Tibial artery (tissue), 4 donors: ENCODE measurements at regions not wholly inside any gene's neighbourhood (a gene's known extent, or its start where the extent isn't known, plus 50 kb on each side); places are given as distances from the start of the nearest gene placed in this dataset.

Experiments used
- DNase-seq, 2 donors: peaks; one replicate each; pipeline ENCODE4 v3.0.0-alpha.2; 2019
- H3K27ac ChIP-seq, 2 donors: fragments of 200-600 bp; sonication (generic) in 1 of 2; 1 replicate in 1 of 2; 2 replicates in 1 of 2; pipeline ENCODE4 v1.5.1; 2018 to 2019; ENCODE audit warnings: mild to moderate bottlenecking in 1 of 2
- H3K27me3 ChIP-seq, 2 donors: fragments of 200-600 bp; sonication (generic) in 1 of 2; one replicate each; pipeline versions ENCODE4 v1.5.1 to v1.6.0; 2016 to 2019
- H3K36me3 ChIP-seq, 3 donors: fragments of 200-600 bp; sonication (generic) in 2 of 3; one replicate each; pipeline ENCODE4 v1.5.1; 2016 to 2019; ENCODE audit warnings: mild to moderate bottlenecking in 2 of 3
- H3K4me1 ChIP-seq, 4 donors: fragments of 200-600 bp; sonication (generic) in 2 of 4; 1 replicate in 3 of 4; 2 replicates in 1 of 4; pipeline ENCODE4 v1.5.1; 2016 to 2019
- H3K4me3 ChIP-seq, 2 donors: fragments of 200-600 bp; sonication (generic) in 1 of 2; 1 replicate in 1 of 2; 2 replicates in 1 of 2; pipeline ENCODE4 v1.5.1; 2018 to 2019; ENCODE audit warnings: mild to moderate bottlenecking in 2 of 2
- H3K9me3 ChIP-seq, 3 donors: fragments of 200-600 bp; sonication (generic) in 1 of 3; one replicate each; pipeline ENCODE4 v1.5.1; 2016 to 2019
- CTCF ChIP-seq, 2 experiments: fragments of 200-600 bp in 1 of 2; fragments of 450-650 bp in 1 of 2; IDR thresholded peaks; one replicate each; pipeline ENCODE4 v1.5.1; 2017 to 2019; ENCODE audit warnings: antibody characterized with exemption in 2 of 2, mild to moderate bottlenecking in 1 of 2, moderate library complexity in 1 of 2
- intact Hi-C: fragments of 100-400 bp; cut with DNase I; formaldehyde crosslinking; loops from one replicate; pipeline ENCODE4 v1.15.0; 2023; ENCODE audit warnings: low total_unique reads

- TF ChIP-seq CTCF (IDR thresholded peaks at IDR 0.05), result no peak
- Histone ChIP-seq H3K4me1 (no peaks in the 10 kb centered on the region), H3K27ac (no peak overlapping the region), H3K9me3 (peaks cover 0 to 4% (median 0%) of the 10 kb centered on the region in 3 donors), H3K27me3 (no peaks in the 10 kb centered on the region), H3K4me3 (no peak overlapping the region), H3K36me3 (no peaks in the 10 kb centered on the region)
- intact Hi-C loops, result no loop called here
- no peak for DNase-seq
These were observed 291.2 kb downstream of the CBLN4 start for GRCh38 chr20:55714082-55714481.

GRCh38 chr20:55704458-55704857 lies 300.9 kb downstream of the CBLN4 start:
- intact Hi-C loops, result no loop called here

GRCh38 chr20:55701467-55701866 lies 303.9 kb downstream of the CBLN4 start:
- no peaks in the 10 kb centered on the region for H3K4me1 ChIP-seq
- intact Hi-C loops, result no loop called here
- H3K27ac ChIP-seq, result no peak overlapping the region
- no peak overlapping the region for H3K4me3 ChIP-seq
- no peaks in the 10 kb centered on the region for H3K9me3 ChIP-seq
- H3K36me3 ChIP-seq, result no peaks in the 10 kb centered on the region
- no peaks in the 10 kb centered on the region for H3K27me3 ChIP-seq
- no peak for TF ChIP-seq CTCF (IDR thresholded peaks at IDR 0.05)
- DNase-seq, result no peak

More at GRCh38 chr20:55704458-55704857, 300.9 kb downstream of the CBLN4 start:
- DNase-seq, result no peak
- Histone ChIP-seq H3K4me3 (no peak overlapping the region), H3K4me1 (no peaks in the 10 kb centered on the region), H3K27ac (no peak overlapping the region), H3K9me3 (no peaks in the 10 kb centered on the region), H3K36me3 (no peaks in the 10 kb centered on the region), H3K27me3 (no peaks in the 10 kb centered on the region)
- TF ChIP-seq CTCF (IDR thresholded peaks at IDR 0.05), result no peak

- DNase-seq, result no peak
- Histone ChIP-seq H3K27me3 (no peaks in the 10 kb centered on the region), H3K9me3 (no peaks in the 10 kb centered on the region), H3K36me3 (no peaks in the 10 kb centered on the region), H3K4me1 (no peaks in the 10 kb centered on the region), H3K27ac (no peak overlapping the region), H3K4me3 (no peak overlapping the region)
- TF ChIP-seq CTCF (IDR thresholded peaks at IDR 0.05), result no peak
- intact Hi-C loops, result no loop called here
These were observed 308.8 kb downstream of the CBLN4 start for GRCh38 chr20:55696520-55696919.

GRCh38 chr20:55693641-55694040 lies 311.7 kb downstream of the CBLN4 start:
- H3K9me3 ChIP-seq, result no peaks in the 10 kb centered on the region
- H3K4me3 ChIP-seq, result no peak overlapping the region
- TF ChIP-seq CTCF (IDR thresholded peaks at IDR 0.05), result no peak
- H3K4me1 ChIP-seq, result no peaks in the 10 kb centered on the region
- no peak for DNase-seq
- H3K27ac ChIP-seq, result no peak overlapping the region
- intact Hi-C loops, result no loop called here
- no peaks in the 10 kb centered on the region for H3K27me3 ChIP-seq
- H3K36me3 ChIP-seq, result no peaks in the 10 kb centered on the region

- intact Hi-C loops, result no loop called here
- Histone ChIP-seq H3K9me3 (no peaks in the 10 kb centered on the region), H3K4me3 (no peak overlapping the region), H3K36me3 (no peaks in the 10 kb centered on the region), H3K27me3 (no peaks in the 10 kb centered on the region), H3K27ac (no peak overlapping the region), H3K4me1 (no peaks in the 10 kb centered on the region)
- DNase-seq, result no peak
- TF ChIP-seq CTCF (IDR thresholded peaks at IDR 0.05), result no peak
These were observed 319.5 kb downstream of the CBLN4 start for GRCh38 chr20:55685841-55686240.
